NCI-H1048 (cell line): ENCODE measurements at regions not wholly inside any gene's neighbourhood (a gene's known extent, or its start where the extent isn't known, plus 50 kb on each side); places are given as distances from the start of the nearest gene placed in this dataset.

Experiments
- DNase-seq: peaks from one replicate; lab custom pipeline; 2025; lab: John Stamatoyannopoulos, UW

DNA sequence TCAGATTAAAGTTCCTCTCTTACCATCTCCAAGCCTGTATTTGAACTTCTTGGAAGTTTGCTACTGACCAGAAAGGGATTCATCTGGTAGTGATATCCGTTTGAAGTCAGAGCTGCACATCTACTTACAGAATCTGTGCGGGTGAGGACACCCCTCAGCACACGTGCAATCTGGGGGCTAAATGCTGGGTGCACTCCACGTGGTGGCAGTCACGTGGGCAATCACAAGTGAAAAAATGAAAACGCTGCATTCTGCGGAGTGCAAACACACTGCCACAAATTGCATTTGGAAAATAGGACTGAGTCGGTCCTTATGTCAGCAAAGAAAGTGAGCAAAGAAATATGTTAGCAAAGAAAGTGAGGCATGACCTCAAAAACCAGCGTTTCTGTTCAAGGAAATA lies 76.1 kb upstream of the GYPC start:
- no peak for DNase-seq

DNA sequence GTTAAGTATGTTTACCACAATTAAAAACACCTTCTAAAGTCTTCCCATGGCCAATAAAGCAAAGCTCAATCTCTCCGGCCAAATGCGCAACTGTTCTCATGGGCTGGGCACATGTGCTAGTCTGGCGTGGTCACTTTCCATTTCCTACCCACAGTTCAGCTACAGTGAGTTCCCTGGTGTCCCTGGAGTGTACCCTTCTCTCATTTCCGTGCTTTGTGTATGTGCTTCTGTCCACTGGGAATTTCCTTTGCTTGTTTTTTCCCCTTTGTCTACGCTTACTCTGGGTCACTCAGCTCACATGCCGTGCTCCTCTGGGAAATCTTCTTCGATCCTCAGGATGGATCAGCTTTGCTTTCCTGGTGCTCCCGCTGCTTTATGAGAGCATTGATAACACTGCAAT lies 69.6 kb upstream of the GYPC start:
- DNase-seq, result no peak

DNA sequence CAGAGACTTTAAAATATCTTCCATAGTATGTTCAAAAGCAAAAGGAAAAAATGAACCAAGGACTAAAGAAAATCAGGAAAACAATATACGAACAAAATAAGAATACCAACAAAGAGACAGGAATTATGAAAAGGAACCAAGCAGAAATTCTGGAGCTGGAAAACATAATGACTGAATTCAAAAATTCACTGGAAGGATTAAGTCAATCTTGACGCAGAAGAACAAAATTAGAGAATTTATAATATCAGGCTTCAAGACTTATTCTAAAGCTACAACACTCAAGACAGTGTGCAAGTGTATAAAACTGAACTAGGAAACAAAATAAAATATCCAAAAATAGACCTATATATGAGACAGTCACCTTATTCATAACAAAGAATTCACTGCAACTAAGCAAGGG lies 56.9 kb upstream of the GYPC start:
- DNase-seq, result no peak

DNA sequence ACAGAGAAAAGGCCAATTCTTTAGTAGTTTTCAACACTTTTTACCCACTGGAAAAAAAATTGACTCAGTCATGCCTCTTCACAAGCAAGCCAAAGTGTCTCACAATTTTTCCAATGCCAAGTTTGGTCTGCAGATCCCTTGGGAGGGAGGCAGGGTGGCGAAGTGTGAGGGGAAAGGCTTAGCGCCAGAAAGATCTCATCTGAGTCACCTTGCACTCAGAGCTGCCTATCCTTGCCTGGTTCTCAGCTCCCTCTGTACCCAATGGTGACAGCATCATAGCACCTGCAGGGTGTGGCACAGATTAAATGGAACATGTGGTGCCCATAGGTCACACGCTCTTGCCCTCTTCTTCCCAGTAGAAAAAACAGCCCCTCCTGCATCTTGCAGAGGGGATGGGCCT lies 55.2 kb upstream of the GYPC start:
- DNase-seq, result no peak

DNA sequence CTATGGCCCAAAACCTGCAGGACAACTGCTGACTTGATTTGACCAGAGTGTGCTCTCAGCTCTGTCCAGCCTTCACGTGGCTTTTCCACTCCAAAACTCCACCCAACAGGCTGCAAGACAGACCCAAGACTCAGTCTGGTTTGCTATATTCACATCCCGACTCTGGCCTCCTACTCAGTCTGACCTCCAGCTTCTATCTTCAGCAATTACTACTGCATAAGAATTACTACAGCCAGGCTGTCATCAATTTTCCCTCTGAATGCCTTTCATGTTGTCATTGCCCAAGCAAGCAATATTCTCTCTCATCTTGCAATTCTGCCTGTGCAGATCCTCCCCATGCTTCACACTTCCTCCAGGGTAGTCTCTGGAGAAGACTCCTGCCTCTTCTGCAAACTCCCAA lies 53.6 kb upstream of the GYPC start:
- DNase-seq, result no peak
